K562 (cell line): ENCODE measurements at regions not wholly inside any gene's neighbourhood (a gene's known extent, or its start where the extent isn't known, plus 50 kb on each side); places are given as distances from the start of the nearest gene placed in this dataset.

Source experiments
- CEBPB ChIP-seq: fragments of 450-650 bp; IDR thresholded peaks from 2 replicates; pipeline ENCODE4 v1.6.1; 2016; ENCODE audit warnings: missing genetic modification characterization, missing compliant biosample characterization
- CGGBP1 ChIP-seq: fragments of 250-450 bp; sonication (Bioruptor Pico); IDR thresholded peaks from 2 replicates; pipeline ENCODE4 v1.9.0; 2021; ENCODE audit warnings: mild to moderate bottlenecking
- CHD4 ChIP-seq: fragments of 200-600 bp; sonication (generic); IDR thresholded peaks from 3 replicates; pipeline ENCODE4 v1.6.1; 2012; ENCODE audit warnings: low read depth, mild to moderate bottlenecking, mixed read lengths, low read length, inconsistent platforms; ENCODE audit not compliant: insufficient read depth, insufficient replicate concordance, poor library complexity, severe bottlenecking
- ELK1 ChIP-seq: sonication (generic); formaldehyde crosslinking; IDR thresholded peaks from 2 replicates; pipeline ENCODE4 v1.8.1; 2022; ENCODE audit warnings: missing genetic modification reagents
- FOXA1 ChIP-seq: fragments of 450-650 bp; IDR thresholded peaks from 2 replicates; pipeline ENCODE4 v1.6.1; 2016; ENCODE audit warnings: mild to moderate bottlenecking, borderline replicate concordance
- FOXA3 ChIP-seq, 2 experiments: fragments of 450-650 bp in 1 of 2; sonication (generic) in 1 of 2; formaldehyde crosslinking; IDR thresholded peaks in 1 of 2; conservative IDR thresholded peaks in 1 of 2; 2 replicates each; pipeline versions ENCODE4 v1.4.0 to v1.8.0; 2020 to 2022; ENCODE audit warnings: mild to moderate bottlenecking in 2 of 2, missing genetic modification reagents in 1 of 2
- HES1 ChIP-seq: fragments of 450-650 bp; IDR thresholded peaks from 2 replicates; pipeline ENCODE4 v1.6.1; 2016; ENCODE audit warnings: low read depth, mild to moderate bottlenecking, moderate library complexity
- HNRNPUL1 ChIP-seq: fragments of 200-400 bp; formaldehyde crosslinking; IDR thresholded peaks from 2 replicates; pipeline ENCODE4 v1.6.1; 2017; ENCODE audit warnings: low read length
- ILK ChIP-seq: fragments of 450-650 bp; IDR thresholded peaks from 2 replicates; pipeline ENCODE4 v1.6.1; 2016; ENCODE audit warnings: missing genetic modification characterization, low read depth, mild to moderate bottlenecking, missing compliant biosample characterization, moderate library complexity, borderline replicate concordance
- NCOA1 ChIP-seq: fragments of 450-650 bp; IDR thresholded peaks from 2 replicates; pipeline ENCODE4 v1.6.1; 2016; ENCODE audit warnings: low read depth
- NCOA6 ChIP-seq: fragments of 450-650 bp; IDR thresholded peaks from 2 replicates; pipeline ENCODE4 v1.6.1; 2017; ENCODE audit warnings: mild to moderate bottlenecking
- NCOR1 ChIP-seq: fragments of 450-650 bp; IDR thresholded peaks from 2 replicates; pipeline ENCODE4 v1.6.1; 2016; ENCODE audit warnings: mild to moderate bottlenecking, moderate library complexity
- PRPF4 ChIP-seq: fragments of 200-400 bp; formaldehyde crosslinking; IDR thresholded peaks from one replicate; pipeline ENCODE4 v1.6.1; 2017; ENCODE audit warnings: low read length, low read depth, mild to moderate bottlenecking; ENCODE audit not compliant: insufficient read depth, poor library complexity, severe bottlenecking
- YY1 ChIP-seq, 3 experiments: IDR thresholded peaks; 2 replicates each; pipeline ENCODE4 v1.6.1; 2011; ENCODE audit warnings: low read length in 2 of 3, mild to moderate bottlenecking in 2 of 3, moderate library complexity in 2 of 3, borderline replicate concordance in 1 of 3, control low read depth in 1 of 3, low read depth in 1 of 3; ENCODE audit not compliant: insufficient read depth in 3 of 3, insufficient replicate concordance in 2 of 3, control insufficient read depth in 1 of 3, insufficient read length in 1 of 3; ENCODE audit errors: extremely low read depth in 1 of 3
- ZBED1 ChIP-seq: IDR thresholded peaks from 2 replicates; pipeline ENCODE4 v1.6.1; 2014
- ZNF274 ChIP-seq: IDR thresholded peaks from 2 replicates; pipeline ENCODE4 v1.6.1; 2011; ENCODE audit warnings: low read depth, mild to moderate bottlenecking, low read length, moderate library complexity, borderline replicate concordance
- TF ChIP-seq, protein P1 (sequence below): fragments of 450-650 bp; formaldehyde crosslinking; IDR thresholded peaks from 2 replicates; pipeline ENCODE4 v1.4.0; 2020; ENCODE audit warnings: mild to moderate bottlenecking
- TF ChIP-seq, protein P2 (sequence below): IDR thresholded peaks from 2 replicates; pipeline ENCODE4 v1.6.1; 2011; ENCODE audit warnings: borderline replicate concordance, low read depth, mild to moderate bottlenecking, moderate library complexity, low read length; ENCODE audit not compliant: insufficient read depth, poor library complexity, severe bottlenecking
- TF ChIP-seq, protein P3 (sequence below): fragments of 450-650 bp; IDR thresholded peaks from 2 replicates; pipeline ENCODE4 v1.6.1; 2016; ENCODE audit warnings: missing biosample characterization, missing genetic modification characterization
- TF ChIP-seq, protein P4 (sequence below): IDR thresholded peaks from 2 replicates; pipeline ENCODE4 v1.6.1; 2011; ENCODE audit not compliant: insufficient read length; ENCODE audit errors: extremely low read depth

- TF ChIP-seq, protein P1, sequence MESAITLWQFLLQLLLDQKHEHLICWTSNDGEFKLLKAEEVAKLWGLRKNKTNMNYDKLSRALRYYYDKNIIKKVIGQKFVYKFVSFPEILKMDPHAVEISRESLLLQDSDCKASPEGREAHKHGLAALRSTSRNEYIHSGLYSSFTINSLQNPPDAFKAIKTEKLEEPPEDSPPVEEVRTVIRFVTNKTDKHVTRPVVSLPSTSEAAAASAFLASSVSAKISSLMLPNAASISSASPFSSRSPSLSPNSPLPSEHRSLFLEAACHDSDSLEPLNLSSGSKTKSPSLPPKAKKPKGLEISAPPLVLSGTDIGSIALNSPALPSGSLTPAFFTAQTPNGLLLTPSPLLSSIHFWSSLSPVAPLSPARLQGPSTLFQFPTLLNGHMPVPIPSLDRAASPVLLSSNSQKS (CRISPR knock-in tag): no peak
- TF ChIP-seq CEBPB: peak; percentile 65
- TF ChIP-seq, protein P2, sequence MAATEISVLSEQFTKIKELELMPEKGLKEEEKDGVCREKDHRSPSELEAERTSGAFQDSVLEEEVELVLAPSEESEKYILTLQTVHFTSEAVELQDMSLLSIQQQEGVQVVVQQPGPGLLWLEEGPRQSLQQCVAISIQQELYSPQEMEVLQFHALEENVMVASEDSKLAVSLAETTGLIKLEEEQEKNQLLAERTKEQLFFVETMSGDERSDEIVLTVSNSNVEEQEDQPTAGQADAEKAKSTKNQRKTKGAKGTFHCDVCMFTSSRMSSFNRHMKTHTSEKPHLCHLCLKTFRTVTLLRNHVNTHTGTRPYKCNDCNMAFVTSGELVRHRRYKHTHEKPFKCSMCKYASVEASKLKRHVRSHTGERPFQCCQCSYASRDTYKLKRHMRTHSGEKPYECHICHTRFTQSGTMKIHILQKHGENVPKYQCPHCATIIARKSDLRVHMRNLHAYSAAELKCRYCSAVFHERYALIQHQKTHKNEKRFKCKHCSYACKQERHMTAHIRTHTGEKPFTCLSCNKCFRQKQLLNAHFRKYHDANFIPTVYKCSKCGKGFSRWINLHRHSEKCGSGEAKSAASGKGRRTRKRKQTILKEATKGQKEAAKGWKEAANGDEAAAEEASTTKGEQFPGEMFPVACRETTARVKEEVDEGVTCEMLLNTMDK: no peak
- no peak for TF ChIP-seq HES1
- peak in 1 of 3 experiments; percentile 52 for TF ChIP-seq YY1 (IDR thresholded peaks at IDR 0.05; ENCODE audit: borderline replicate concordance in 1 of 3, control insufficient read depth in 1 of 3, extremely low read depth in 1 of 3, insufficient read depth in 3 of 3, insufficient read length in 1 of 3, insufficient replicate concordance in 2 of 3, low read depth in 1 of 3, low read length in 2 of 3)
- no peak for TF ChIP-seq ILK (tag)
- no peak for TF ChIP-seq NCOR1
- no peak for TF ChIP-seq ELK1
- TF ChIP-seq HNRNPUL1: no peak
- no peak for TF ChIP-seq CHD4
- no peak for TF ChIP-seq FOXA1
- TF ChIP-seq, protein P3, sequence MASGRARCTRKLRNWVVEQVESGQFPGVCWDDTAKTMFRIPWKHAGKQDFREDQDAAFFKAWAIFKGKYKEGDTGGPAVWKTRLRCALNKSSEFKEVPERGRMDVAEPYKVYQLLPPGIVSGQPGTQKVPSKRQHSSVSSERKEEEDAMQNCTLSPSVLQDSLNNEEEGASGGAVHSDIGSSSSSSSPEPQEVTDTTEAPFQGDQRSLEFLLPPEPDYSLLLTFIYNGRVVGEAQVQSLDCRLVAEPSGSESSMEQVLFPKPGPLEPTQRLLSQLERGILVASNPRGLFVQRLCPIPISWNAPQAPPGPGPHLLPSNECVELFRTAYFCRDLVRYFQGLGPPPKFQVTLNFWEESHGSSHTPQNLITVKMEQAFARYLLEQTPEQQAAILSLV (tag): no peak
- TF ChIP-seq, protein P4, sequence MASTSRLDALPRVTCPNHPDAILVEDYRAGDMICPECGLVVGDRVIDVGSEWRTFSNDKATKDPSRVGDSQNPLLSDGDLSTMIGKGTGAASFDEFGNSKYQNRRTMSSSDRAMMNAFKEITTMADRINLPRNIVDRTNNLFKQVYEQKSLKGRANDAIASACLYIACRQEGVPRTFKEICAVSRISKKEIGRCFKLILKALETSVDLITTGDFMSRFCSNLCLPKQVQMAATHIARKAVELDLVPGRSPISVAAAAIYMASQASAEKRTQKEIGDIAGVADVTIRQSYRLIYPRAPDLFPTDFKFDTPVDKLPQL: peak; percentile 35
- no peak for TF ChIP-seq FOXA3 (CRISPR knock-in tag; conservative IDR thresholded peaks at IDR 0.05 in 1 of 2, IDR thresholded peaks at IDR 0.05 in 1 of 2)
- TF ChIP-seq ZBED1: no peak
- no peak for TF ChIP-seq NCOA1
- TF ChIP-seq NCOA6: no peak
- TF ChIP-seq ZNF274: no peak
- no peak for TF ChIP-seq PRPF4
- no peak for TF ChIP-seq CGGBP1
Observed at GRCh38 chr6:15020119-15020770, 225.6 kb upstream of the JARID2 start (continued).
